K562 (cell line): ENCODE measurements at regions not wholly inside any gene's neighbourhood (a gene's known extent, or its start where the extent isn't known, plus 50 kb on each side); places are given as distances from the start of the nearest gene placed in this dataset.

Source experiments
- NR2C2 ChIP-seq, 2 experiments: fragments of 200-800 bp in 1 of 2; sonication (Bioruptor generic) in 1 of 2; sonication (generic) in 1 of 2; formaldehyde crosslinking in 1 of 2; IDR thresholded peaks; 2 replicates each; pipeline versions ENCODE4 v1.6.1 to v1.8.0; 2016 to 2022; ENCODE audit warnings: mild to moderate bottlenecking in 1 of 2, missing compliant biosample characterization in 1 of 2, missing genetic modification characterization in 1 of 2, missing genetic modification reagents in 1 of 2
- PYGO2 ChIP-seq: fragments of 450-650 bp; IDR thresholded peaks from 2 replicates; pipeline ENCODE4 v1.6.1; 2016; ENCODE audit warnings: mild to moderate bottlenecking, missing genetic modification characterization, moderate library complexity, missing compliant biosample characterization

DNA sequence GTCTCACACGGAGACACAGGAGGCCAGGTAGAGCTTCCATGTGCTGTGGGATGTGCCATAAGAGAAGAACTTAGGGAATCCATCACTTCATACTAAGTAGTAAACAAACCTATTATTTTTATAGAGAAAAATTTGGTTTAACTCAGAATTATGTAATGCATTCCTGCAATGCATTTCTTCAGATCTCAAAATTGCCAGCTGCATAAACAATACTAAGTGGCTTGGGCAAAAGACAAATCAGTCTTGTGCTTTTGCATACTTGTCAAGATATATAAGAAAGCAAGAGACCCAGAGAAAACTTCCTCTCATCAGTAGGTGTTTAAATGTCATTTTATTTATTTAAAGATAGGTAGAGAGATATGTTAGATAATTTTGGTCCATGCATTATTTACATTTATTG is 382.1 kb upstream of the CTSO start:
- no peak for TF ChIP-seq PYGO2 (tag)
- TF ChIP-seq NR2C2 (CRISPR knock-in tag; IDR thresholded peaks at IDR 0.05), result no peak
- TF ChIP-seq NR2C2 (tag; IDR thresholded peaks at IDR 0.05), result no peak
